Nephron progenitor cell (in vitro differentiated cells): ENCODE measurements at regions not wholly inside any gene's neighbourhood (a gene's known extent, or its start where the extent isn't known, plus 50 kb on each side); places are given as distances from the start of the nearest gene placed in this dataset.

Experiments used
- DNase-seq: peaks from one replicate; pipeline ENCODE4 v3.0.0; 2021
- H3K27ac Mint-ChIP-seq: 2 replicates; pipeline ENCODE4 v1.8.0; 2021; ENCODE audit warnings: mild to moderate bottlenecking, moderate library complexity, mixed read lengths
- H3K27me3 Mint-ChIP-seq: 2 replicates; pipeline ENCODE4 v1.8.0; 2021; ENCODE audit warnings: mild to moderate bottlenecking, low read depth, mixed read lengths; ENCODE audit not compliant: poor library complexity
- H3K36me3 Mint-ChIP-seq: 2 replicates; pipeline ENCODE4 v1.8.0; 2021; ENCODE audit warnings: low read depth, mixed read lengths
- H3K4me1 Mint-ChIP-seq: 2 replicates; pipeline ENCODE4 v1.8.0; 2021; ENCODE audit warnings: mixed read lengths
- H3K4me3 Mint-ChIP-seq: 2 replicates; pipeline ENCODE4 v1.8.0; 2021; ENCODE audit warnings: mild to moderate bottlenecking, moderate library complexity, mixed read lengths
- H3K9me3 Mint-ChIP-seq: 2 replicates; pipeline ENCODE4 v1.8.0; 2021; ENCODE audit warnings: mild to moderate bottlenecking, moderate library complexity, mixed read lengths
- CTCF ChIP-seq: fragments of 200-600 bp; sonication (generic); IDR thresholded peaks from 2 replicates; pipeline ENCODE4 v1.5.0; 2021; ENCODE audit warnings: antibody characterized with exemption

DNA sequence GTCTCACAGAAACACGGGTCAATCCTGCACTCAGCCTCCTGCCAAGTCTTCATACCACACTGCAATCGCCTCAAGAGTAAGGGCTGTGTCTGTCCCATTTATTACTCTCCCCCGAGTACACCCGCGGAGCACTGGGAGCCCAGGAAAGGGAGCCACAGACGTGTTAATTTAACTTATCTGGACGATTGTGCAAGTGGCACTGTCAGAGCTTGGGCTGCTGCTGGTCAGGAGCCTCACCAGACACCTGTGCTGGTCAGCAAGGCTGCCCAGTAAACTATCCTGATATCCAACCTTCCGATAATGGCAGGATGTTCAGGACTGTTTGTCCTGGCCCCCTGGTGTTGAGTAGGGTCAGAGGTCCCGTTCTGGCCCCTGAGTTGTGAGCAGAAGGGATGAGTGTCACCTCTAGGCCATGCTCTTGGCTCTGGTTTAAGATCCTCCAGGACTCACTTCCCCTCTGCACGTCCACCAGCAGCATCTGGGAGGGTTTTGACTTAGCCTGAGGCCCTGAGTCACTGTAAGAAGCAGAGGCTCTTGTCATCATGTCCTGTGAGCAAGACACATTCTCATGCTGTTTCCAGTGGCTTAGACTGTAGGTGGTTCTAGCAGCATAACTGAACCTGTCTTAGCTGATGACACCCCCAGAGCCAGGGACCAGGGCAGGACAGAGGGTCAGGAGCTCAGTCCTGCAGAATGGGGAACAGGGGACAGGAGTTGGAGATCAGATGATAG lies 82.5 kb upstream of the ARL4C start:
- DNase-seq = no peak
- peaks cover 23% of the 10 kb centered on the region for H3K4me1 Mint-ChIP-seq
- H3K27me3 Mint-ChIP-seq = peaks cover 10% of the 10 kb centered on the region
- peaks cover 3% of the 10 kb centered on the region for H3K9me3 Mint-ChIP-seq
- TF ChIP-seq CTCF = no peak
- no peaks in the 10 kb centered on the region for H3K36me3 Mint-ChIP-seq
- H3K27ac Mint-ChIP-seq = no peak overlapping the region
- H3K4me3 Mint-ChIP-seq = no peak overlapping the region

- Mint-ChIP-seq H3K4me3 (no peak overlapping the region), H3K4me1 (peaks cover 23% of the 10 kb centered on the region), H3K27ac (no peak overlapping the region), H3K27me3 (peaks cover 10% of the 10 kb centered on the region), H3K36me3 (no peaks in the 10 kb centered on the region), H3K9me3 (peaks cover 7% of the 10 kb centered on the region)
- no peak for DNase-seq
- no peak for TF ChIP-seq CTCF
Measured at GRCh38 chr2:234578389-234578788, 81.5 kb upstream of the ARL4C start.

GRCh38 chr2:234577191-234577590 lies 80.3 kb upstream of the ARL4C start:
- H3K27me3 Mint-ChIP-seq = peaks cover 3% of the 10 kb centered on the region
- H3K4me1 Mint-ChIP-seq = peaks cover 23% of the 10 kb centered on the region
- DNase-seq = no peak
- no peak for TF ChIP-seq CTCF
- no peak overlapping the region for H3K4me3 Mint-ChIP-seq
- no peak overlapping the region for H3K27ac Mint-ChIP-seq
- peaks cover 7% of the 10 kb centered on the region for H3K9me3 Mint-ChIP-seq
- H3K36me3 Mint-ChIP-seq = no peaks in the 10 kb centered on the region

DNA sequence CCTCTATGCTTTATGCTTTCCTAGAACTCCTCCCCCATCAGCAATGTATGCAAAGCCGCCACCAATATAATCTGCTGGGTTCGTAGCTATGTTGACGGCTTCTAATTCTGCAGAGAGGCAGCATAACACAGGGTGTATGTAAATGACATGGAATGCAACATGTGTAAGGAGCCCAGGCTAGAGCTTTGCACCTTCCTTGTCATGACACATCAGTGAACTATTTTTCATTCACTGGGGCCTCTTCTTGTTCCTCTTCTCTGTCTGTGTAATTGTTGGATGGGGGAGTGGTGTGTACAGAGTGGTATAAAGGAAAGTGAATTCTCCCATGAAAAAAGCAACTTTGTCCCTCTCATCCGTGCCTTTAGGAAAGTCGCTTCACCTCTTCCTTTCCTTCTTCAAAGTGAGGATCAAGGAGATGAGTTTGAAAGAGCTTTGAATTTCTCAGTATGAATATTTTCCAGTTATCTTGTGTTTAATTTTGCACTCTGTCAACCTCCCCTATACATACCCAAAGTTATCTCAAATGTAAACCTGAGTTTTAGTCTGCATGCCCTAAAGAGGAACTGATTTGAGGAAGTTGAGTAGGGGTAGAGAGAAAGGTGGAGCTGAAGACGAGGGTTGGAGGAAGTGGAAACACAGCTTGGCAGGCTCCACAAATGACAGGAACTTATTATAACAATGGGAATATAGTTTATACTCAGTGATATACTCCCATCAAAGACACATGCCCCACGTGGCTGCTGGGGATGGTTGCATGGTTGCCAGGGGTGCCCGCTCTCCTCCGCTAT lies 74.9 kb upstream of the ARL4C start:
- no peak for DNase-seq
- Mint-ChIP-seq H3K27me3 (peaks cover 3% of the 10 kb centered on the region), H3K36me3 (no peaks in the 10 kb centered on the region), H3K4me3 (no peak overlapping the region), H3K9me3 (peaks cover 7% of the 10 kb centered on the region), H3K27ac (no peak overlapping the region), H3K4me1 (peaks cover 8% of the 10 kb centered on the region)
- no peak for TF ChIP-seq CTCF

DNA sequence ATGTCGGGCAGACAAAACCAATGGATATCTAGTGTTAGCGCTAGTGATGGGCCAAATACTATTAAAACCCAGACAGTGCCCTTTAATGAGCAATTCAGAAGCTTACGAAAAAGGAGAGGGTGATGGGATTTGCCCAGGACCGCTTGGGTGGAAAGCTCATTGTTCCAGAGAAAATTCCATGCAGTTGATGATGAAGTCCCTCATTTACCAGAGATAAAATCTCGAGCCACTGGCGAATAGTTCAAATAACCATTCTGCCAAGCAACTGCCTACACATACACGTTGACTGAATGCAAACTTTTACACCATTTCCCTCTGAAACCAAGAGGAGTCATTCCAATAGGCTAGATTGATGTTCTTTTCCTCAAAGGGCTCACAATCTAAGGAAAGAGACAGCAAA lies 73.6 kb upstream of the ARL4C start:
- no peak for TF ChIP-seq CTCF
- H3K36me3 Mint-ChIP-seq = no peaks in the 10 kb centered on the region

More for the DNA sequence above, 73.6 kb upstream of the ARL4C start:
- no peak overlapping the region for H3K4me3 Mint-ChIP-seq
- peaks cover 3% of the 10 kb centered on the region for H3K27me3 Mint-ChIP-seq
- no peak for DNase-seq
- H3K4me1 Mint-ChIP-seq = peaks cover 12% of the 10 kb centered on the region
- H3K27ac Mint-ChIP-seq = no peak overlapping the region
- H3K9me3 Mint-ChIP-seq = peaks cover 7% of the 10 kb centered on the region
